Gastrocnemius medialis (tissue), 4 donors: ENCODE measurements at regions not wholly inside any gene's neighbourhood (a gene's known extent, or its start where the extent isn't known, plus 50 kb on each side); places are given as distances from the start of the nearest gene placed in this dataset.

ENCODE experiments used
- CTCF ChIP-seq, 5 experiments: fragments of 450-650 bp in 3 of 5; fragments of 200-600 bp in 2 of 5; sonication (generic) in 2 of 5; IDR thresholded peaks in 4 of 5; conservative IDR thresholded peaks in 1 of 5; 1 replicate in 4 of 5; 2 replicates in 1 of 5; pipeline ENCODE4 v1.5.1; 2016 to 2019; ENCODE audit warnings: antibody characterized with exemption in 5 of 5, mild to moderate bottlenecking in 3 of 5, moderate library complexity in 3 of 5
- POLR2A ChIP-seq, 2 donors: fragments of 450-650 bp; IDR thresholded peaks; one replicate each; pipeline ENCODE4 v1.6.1; 2017; ENCODE audit warnings: antibody characterized with exemption in 2 of 2, mild to moderate bottlenecking in 2 of 2, moderate library complexity in 2 of 2

DNA sequence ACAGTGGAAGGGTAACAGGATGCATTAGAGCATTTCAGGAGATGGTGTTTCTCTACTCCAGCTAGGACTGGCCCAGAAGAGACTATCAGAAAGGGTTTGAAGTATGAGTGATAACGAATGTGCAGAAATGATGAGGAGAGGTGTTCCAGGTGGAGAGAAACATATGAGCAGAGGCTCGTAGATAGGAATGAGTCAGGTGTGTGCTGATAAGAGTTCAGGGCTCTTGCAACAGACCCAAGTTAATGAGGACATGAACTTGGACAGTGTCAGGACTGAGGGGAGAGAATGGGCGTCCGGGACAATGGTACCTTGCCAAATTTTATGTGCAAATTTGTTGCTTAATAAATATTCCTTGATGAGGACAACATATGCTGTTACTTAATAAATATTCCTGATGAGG lies 183.9 kb upstream of the NFIA start:
- TF ChIP-seq CTCF (IDR thresholded peaks at IDR 0.05 in 4 of 5, conservative IDR thresholded peaks at IDR 0.05 in 1 of 5) (no peak), POLR2A (IDR thresholded peaks at IDR 0.05) (no peak)
